ENCODE measurements at regions not wholly inside any gene's neighbourhood (a gene's known extent, or its start where the extent isn't known, plus 50 kb on each side); places are given as distances from the start of the nearest gene placed in this dataset.
A peak's percentile ranks its signal among the peaks of the same experiment; 100 is the strongest.

DNA sequence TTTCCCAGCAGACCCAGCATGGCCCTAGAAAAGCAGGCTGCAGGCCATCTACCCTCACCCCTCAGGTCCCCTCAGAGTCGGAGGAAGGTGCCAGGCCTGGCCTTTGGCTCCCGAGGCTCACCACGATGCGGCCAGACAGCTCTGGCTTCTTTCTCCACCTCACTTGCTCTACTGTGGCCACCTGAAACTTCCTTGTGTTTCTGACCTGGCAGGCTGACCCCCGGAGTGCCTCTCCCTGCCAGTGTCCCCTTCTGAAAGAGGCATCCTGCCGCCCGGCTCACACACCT, 375.0 kb upstream of the HS6ST1 start:
- DNase-seq = no peak

DNA sequence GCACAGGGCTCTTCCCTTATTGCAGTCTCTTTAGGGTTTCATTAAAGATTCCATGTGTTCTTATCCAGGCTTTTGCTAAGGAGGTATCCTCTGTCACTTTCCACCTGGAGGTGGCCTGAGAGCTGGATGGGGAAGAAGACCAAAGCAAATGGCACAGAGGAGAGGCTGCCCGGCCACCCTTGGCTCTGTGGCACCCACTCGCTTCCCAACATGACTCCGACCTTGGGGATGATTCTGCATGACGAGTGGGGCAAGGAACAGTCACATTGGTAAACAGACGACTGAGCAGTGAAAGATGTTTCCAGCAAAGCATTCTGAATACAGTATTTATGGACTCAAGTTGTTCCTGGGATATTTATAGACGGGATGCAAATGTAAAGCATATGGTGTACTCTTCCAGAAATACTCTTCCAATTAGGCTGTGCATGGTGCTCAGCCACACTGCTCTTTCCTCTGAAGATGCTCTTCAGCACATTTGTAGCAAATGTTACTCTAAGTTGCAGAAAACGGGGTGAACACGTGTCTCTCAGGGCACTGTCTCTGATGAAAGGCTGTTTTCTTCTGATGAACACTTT, 377.1 kb upstream of the HS6ST1 start:
- peak; percentile 91 for DNase-seq

DNA sequence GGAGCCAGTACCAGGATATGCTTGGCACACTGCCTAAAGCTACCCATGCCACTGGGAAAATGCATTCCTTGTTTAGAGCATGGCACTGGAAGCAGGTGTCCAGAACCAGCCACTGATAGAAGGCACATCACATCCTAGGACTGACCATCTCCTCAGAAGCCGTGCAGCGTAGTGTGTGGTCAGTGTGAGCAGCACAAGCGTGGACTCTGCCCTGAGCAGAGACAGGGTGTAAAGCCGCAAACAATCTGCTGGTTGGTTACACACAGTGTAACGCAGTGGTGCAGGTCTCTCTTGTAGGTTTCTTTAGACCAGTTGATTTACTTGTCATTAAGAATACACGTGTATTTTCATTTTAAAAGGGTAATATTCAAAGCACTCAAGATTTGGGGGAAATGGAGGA, 377.8 kb upstream of the HS6ST1 start:
- DNase-seq = no peak

DNA sequence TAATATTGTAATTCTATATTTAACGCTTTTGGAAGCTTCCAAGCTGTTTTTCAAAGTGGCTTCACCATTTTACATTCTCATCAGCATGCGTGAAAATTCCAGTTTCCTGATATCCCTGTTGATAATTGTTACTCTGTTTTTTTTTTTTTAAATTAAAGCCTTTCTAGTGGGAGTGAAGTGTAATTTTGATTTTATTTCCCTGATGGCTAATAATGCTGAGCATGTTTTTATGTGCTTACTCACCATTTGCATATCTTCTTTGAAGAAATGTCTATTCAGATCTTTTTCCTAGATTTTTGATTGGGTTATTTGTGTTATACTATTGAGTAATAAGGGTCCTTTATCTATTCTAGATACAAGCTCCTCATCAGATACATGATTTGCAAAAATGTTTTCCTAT, 382.8 kb upstream of the HS6ST1 start:
- no peak for DNase-seq

GRCh38 chr2:128702616-128703015, 383.9 kb upstream of the HS6ST1 start:
- no peak for DNase-seq

DNA sequence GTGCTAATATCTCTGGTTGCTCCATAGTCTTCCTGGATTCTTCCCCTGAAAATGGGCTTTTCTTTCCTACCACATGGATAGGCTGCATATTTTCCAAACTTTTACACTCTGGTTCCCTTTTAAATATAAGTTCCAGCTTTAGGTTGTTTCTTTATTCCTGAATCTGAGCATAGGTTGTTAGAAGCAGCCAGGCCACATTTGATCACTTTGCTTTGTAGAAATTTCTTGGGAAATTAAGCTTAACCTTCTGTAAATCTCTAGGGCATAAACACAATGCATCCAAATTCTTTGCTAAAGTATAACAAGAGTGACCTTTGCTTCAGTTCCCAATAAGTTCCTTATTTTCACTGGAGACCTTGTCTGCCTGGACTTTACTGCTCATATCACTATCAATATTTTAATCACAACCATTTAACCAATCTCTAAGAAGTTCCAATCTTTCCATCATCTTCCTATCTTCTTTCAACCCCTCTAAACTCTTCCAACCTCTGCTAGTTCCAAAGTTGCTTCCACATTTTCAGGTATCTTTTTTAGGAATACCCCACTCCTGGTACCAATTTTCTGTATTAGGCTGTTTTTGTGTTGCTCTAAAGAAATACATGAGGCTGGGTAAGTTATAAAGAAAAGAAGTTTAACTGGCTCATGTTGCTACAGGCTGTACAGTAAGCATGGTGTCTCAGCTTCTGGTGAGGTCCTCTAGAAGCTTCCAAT, 389.6 kb upstream of the HS6ST1 start:
- DNase-seq = no peak

DNA sequence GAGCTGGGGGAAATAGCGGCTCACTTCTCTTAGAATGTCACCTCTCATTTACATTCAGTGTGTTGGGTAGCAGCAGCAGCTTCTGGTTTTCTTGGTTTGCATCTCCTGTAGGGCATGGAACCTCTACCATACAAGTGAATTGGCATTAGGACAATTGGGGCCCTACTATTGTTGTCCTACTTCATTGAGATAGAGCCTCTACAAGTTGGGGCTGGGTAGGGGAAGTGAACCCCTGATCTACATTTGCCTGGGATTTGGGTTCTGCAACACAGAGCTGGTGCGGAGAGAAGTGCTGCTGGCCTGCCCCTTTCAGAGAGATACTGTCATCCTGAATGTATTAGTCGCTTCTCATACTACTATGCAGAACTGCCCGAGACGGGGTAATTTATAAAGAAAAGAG, 391.6 kb upstream of the HS6ST1 start:
- DNase-seq = no peak

- DNase-seq = no peak
Observed at GRCh38 chr2:128710729-128711128, 392.1 kb upstream of the HS6ST1 start.

DNA sequence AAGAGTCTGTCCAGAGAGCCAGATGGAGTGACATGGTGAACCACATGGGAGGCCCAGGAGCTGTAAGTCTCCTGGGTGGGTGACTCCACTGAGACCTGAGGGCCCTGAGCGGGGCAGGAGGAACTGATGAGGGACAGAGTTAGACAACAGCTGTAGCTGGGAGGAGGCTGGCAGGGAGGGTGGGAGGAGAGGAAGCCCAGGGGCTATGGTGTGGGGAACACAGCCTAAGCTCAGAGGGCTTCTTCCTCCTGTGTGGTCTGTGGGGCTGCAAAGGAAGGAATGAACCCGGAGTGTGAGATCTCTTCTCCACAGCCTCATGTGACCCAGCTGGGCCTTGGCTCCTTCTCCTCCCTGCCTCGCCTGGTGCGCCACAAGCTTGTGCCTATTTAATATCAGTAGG, 395.6 kb upstream of the HS6ST1 start:
- DNase-seq = no peak

DNA sequence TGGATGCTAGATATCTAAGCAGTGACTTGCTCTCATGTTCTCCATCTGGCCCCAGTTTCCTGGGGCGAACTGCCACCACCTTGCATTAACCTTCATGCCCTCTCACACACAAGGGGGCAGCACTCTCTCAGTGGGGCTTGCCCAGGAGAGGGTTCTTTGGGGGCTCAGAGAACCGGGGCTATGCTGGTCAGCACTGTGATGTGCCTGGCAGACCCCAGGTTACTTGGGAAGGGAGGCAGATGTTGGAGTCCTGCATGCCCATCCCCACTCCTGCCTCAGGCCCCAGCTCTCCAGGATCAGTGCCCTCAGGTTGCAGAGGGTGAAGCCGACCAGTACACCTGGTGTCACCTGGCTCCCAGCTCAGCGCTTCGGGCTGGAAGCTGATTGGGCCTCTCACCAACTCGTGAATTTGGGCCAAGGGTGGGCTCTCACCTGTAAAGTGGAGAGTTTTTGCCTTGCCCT, 396.2 kb upstream of the HS6ST1 start:
- DNase-seq = no peak

DNA sequence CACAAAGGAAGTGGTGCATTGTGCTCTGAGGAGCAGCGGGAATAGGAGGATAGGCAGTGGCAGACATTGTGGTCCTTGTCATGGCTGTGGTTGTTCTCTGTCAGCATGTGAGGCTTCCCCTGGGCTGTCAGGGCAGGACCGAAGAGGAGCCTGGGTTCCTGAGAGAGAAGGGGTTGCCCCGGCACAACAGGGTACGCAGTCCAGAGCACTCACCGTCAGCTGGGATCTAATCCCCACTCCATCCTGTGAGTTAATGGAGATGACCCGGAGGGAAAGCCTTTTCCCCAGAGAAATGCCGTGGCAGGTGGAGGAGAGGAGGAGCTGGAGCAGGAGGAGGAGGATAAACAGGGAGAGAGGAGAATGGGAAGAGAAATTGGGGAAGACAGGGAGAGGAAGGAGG, 396.7 kb upstream of the HS6ST1 start:
- DNase-seq = no peak

GRCh38 chr2:128716299-128716721, 397.6 kb upstream of the HS6ST1 start:
- no peak for DNase-seq

- peak; percentile 39 for DNase-seq
Observed at GRCh38 chr2:128717758-128718710, 399.4 kb upstream of the HS6ST1 start.

DNA sequence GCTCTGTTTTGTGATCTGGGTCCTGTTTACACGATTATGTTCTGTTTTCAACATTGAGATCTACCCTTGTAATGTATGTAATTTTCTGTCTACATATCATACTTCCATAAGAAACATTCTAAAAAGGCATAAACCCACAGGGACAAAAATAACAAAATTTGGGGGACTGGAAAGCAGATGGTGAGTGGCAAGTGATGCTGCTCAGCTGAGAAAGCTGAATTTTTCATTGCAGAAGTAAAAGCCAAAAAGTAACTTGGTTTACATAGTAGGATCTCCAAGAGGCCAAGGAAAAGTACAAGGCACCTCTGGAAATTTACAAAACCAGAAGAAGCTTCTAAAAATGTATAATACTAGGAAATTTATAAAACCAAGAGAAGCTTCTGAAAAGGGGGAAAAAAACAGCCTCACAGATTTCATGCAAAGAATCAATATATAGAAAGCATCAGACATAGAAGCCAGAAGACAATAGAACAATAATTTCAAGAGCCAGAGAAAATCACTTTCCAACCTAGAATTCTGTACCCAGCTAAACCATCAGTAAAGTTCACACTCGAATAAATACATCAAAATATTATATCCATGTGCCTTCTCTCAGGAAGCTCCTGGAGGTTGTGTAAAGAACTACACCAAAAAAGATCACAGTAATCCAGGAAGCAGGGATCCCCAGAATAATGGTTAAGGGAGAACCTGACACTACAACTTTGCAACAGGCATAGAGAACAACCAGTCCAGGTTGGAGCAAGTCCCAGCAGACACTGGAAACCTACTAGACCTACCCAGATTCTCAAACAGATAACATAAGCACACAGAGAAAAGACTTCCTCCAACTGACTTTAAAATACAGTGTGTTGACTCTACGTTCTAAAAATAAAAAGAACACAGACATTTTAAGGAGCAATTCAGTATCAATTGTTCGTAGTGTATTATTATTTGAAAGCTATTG, 401.7 kb upstream of the HS6ST1 start:
- DNase-seq = no peak

DNA sequence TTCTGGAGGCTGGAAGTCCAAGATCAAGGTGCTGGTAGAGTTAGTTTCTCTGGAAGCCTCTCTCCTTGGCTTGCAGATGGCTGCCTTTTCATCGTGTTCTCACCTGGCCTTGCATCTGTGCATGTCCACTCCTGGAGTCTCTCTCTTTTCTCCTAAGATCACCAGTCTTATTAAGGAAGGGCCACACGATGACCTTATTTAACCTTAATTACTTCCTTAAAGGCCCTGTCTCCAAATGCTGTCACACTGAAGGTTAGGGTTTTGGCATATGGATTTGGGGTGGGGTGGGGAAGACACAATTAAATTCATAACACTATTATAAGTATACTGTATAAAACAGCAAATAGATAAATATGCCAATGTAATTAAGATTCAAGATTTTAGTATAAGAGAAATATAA, 402.4 kb upstream of the HS6ST1 start:
- DNase-seq = no peak

- no peak for DNase-seq
Observed at GRCh38 chr2:128722489-128722888, 403.8 kb upstream of the HS6ST1 start.

DNA sequence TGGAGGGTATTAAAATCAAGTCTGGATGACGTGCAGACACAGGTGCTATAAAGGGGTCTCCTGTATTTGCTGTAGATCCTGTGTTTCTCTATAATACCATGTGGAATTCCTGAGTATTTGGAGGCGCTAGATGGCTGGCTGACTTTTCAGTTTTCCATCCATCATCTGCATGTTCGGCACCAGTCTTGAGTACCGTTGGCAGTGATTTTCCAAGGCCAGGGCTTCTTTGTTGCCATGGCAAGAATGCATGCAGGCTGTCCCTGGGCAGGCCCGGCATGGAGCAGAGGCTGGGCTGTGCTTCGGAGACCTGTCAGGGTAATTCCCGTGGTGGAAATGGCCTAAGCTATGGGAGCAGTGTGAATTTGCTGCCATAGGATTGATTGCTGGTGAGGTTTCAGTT, 405.9 kb upstream of the HS6ST1 start:
- DNase-seq = no peak

DNA sequence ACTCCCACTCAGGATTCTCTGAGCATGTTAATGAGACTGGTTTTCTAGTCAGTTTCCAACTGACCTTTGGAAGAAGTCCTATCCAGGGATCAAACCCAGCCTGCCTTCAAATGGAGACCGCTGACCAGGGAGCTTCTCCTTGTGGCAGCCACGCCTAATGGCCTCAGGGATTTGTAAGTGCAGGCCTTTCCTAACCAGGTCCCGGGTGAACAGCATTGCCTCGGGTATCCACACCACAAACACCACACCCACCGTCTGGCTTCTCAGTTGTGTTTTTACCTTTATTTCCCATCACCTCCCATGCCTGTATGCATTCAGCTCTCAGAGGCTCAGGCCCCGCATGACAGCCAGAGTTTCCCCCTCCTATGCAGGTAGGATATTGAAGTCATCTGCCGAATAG, 406.3 kb upstream of the HS6ST1 start:
- DNase-seq = no peak

- no peak for DNase-seq
Observed at GRCh38 chr2:128726236-128726635, 407.6 kb upstream of the HS6ST1 start.

DNA sequence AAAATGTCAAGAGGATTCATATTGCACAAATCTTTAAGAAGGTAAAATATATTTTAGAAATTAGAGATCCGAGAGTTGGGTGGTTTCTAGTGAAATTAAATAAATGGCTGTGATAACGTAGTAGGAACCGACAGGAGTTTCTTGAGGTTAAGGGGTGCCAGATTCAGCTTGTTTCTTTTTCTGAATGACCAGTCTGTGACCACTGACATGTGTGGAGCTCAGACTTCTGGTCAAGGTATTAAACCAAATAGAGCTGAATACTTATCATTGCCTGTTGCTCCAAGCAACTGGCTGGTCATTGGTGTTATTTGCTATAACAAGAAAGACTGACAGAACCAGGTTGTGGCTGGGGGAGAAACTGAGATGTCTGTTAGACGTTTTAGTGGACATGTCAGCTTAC, 408.2 kb upstream of the HS6ST1 start:
- no peak for DNase-seq

DNA sequence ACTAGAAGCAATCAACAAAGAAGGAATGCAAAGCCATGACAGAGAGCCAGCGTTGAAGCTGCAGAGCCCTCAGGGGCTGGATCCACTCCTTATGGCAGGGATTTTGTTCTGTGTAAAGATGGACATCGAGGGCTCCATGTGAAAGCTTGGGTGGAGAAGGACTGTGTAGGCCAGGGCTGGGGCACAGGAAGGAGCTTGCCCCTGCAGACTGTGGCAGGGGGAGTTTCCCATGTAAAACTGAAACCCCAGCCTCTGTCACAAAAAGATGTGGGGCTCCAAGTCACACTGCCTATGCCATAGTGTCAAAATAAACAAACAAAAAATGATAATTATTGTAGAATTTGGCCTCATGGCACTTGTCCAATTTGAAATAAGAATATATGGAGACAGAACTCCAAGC, 408.7 kb upstream of the HS6ST1 start:
- no peak for DNase-seq

DNA sequence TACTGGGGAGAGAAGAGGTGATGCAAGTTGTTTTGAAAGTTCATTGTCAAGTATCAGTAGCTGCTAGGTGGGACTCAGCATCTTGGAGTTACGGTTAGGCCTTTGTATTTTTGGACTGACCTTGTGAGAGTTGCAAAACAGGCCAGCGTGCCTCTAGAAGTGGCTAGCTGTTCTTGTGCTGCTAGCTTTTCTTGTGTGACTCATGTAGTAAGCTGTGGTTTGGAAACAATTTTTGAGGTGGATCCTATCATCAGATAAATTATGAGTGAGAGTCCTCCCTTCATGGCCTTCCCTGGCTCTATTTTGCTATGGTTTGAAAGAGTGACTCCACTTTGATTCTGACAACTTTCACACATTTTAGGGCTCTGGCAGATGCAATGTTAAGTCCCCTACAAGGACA, 409.2 kb upstream of the HS6ST1 start:
- DNase-seq = no peak
